Occipital lobe (tissue), 1 donor: ENCODE measurements at regions not wholly inside any gene's neighbourhood (a gene's known extent, or its start where the extent isn't known, plus 50 kb on each side); places are given as distances from the start of the nearest gene placed in this dataset.

ENCODE experiments used
- DNase-seq: peaks from one replicate; lab custom pipeline; 2025; lab: John Stamatoyannopoulos, UW

- DNase-seq: no peak
Measured at GRCh38 chr14:30297876-30298795, 260.8 kb upstream of the G2E3 start.

GRCh38 chr14:30299915-30300314 is 259.0 kb upstream of the G2E3 start:
- DNase-seq: no peak

- no peak for DNase-seq
Measured at GRCh38 chr14:30303350-30303749, 255.6 kb upstream of the G2E3 start.

GRCh38 chr14:30305346-30305745 is 253.6 kb upstream of the G2E3 start:
- no peak for DNase-seq

- DNase-seq: no peak
Measured at GRCh38 chr14:30309405-30309804, 249.6 kb upstream of the G2E3 start.

- no peak for DNase-seq
Measured at GRCh38 chr14:30312214-30312613, 246.7 kb upstream of the G2E3 start.

- DNase-seq: no peak
Measured at GRCh38 chr14:30317729-30318128, 241.2 kb upstream of the G2E3 start.

- DNase-seq: no peak
Measured at GRCh38 chr14:30322819-30323218, 236.1 kb upstream of the G2E3 start.

GRCh38 chr14:30330033-30330432 is 228.9 kb upstream of the G2E3 start:
- DNase-seq: no peak

GRCh38 chr14:30330445-30330844 is 228.5 kb upstream of the G2E3 start:
- DNase-seq: no peak

GRCh38 chr14:30331030-30331429 is 227.9 kb upstream of the G2E3 start:
- no peak for DNase-seq

DNA sequence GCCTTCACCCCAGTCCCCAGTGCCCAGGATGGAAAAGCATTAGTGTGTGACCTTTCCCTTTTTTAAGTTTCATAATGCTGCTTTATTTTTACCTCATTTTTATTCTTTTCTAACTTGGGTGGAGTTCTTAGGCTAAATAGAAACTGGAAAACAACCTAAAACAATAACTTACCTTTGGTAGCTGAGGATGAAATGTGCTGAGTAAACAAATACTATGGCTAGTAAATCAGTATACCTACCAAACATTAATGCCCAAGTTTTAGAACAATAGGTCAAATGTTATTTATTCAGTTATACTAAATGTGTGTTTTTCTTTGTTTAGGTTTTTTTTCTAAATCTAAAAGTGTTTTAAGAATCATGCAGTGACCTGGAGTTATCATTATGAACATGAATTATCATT is 226.6 kb upstream of the G2E3 start:
- DNase-seq: no peak

DNA sequence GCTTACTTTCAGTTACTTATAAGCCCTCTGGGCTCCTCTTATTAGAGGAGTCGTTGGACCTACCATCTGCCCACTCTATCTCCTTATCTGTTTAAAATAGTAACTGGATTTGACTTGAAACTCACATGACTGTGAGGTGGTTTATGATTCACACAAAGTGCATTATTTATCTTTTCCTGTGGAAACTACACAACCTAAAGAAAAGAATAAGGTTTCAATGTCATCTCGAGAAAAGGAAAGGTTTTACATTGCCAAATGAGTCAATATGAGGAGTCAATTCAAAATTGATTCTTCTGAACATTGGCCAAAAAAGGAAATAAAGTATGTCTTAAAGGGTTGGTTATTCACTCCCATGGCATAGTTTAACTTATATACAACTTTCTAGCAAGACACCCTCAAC is 225.0 kb upstream of the G2E3 start:
- no peak for DNase-seq

DNA sequence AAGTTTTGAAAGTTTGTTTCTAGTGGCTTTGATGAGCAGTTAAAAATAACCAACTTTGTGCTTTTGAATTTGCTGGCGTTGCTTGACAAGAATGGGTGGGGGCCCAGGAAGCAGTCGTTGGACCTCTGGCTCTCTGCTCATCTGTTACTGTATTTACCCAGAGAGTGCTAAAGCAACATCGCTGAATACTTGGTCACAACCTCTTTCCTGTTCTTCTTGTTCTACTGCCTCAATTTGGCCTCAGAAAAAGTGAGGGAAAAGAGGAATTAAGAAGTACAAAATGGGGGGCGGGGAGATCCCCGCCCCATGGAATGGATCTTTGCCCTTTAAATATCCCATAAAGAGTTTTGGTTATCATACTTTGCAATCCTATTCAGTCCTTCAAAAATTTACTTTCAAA is 221.5 kb upstream of the G2E3 start:
- no peak for DNase-seq

DNA sequence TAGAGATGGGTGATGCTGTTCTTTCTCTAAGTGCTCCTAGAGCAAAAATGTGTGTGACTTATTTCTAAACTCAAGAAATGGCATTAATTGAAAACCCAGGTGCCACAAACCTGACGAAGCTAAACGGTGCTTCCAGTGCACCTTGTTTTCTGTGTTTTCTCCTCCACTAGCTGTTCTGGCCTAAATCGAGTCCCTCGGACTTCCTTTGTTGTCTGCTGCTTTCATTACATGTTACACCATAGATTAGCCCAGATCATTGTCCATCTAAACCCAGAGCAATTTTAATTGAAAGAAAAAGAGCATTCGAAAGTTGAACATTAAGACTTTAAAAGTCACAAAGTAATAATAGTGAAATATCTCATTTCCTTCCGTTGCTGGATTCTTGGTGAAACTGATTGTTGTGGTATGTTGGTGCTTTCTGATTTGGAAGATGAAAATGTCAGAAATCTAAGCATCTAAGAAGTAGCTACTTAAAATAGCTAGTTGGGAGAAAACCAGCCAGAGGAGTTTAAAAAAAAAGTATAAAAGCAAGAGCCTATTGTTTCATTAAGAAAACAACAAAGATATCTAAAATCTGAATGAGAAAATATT is 219.6 kb upstream of the G2E3 start:
- no peak for DNase-seq

DNA sequence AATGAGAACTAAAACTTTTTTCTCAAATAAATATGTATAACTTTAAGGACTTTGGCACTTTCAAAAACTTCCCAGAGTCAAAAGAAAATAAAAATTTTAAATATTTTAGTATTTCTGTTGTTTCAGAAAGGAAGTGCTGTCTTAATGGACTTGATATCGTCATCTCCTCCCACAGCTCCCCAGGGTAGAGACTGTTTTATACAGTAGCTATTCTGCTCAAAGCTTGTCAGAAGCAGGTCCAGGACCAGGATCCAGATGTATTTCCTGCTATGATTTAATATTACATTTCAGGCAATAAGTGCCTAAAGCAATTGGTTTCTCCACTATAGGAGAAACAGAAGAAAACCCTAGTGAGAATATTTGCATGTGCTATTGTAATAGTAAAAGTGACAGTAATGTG is 218.5 kb upstream of the G2E3 start:
- DNase-seq: no peak

GRCh38 chr14:30345511-30345910 is 213.4 kb upstream of the G2E3 start:
- no peak for DNase-seq

DNA sequence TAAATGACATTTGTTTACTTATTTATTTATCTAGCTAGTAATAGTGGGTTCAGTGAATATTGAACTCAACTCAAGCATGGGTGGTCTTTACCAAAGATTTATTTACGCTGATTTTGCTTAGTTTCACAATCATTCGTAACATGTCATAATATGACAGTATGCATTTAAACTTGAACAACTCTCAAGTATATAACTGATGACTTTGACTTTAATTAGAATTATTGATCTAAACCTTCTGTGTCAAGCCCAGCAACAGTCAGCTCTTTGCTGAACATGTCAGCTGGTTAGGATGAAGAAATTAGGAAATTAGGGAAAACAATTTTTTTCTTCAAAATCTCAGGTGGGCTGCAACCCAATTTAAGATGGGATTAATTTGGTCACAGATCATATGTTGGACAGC is 210.5 kb upstream of the G2E3 start:
- DNase-seq: no peak

GRCh38 chr14:30349520-30349919 is 209.4 kb upstream of the G2E3 start:
- DNase-seq: no peak

DNA sequence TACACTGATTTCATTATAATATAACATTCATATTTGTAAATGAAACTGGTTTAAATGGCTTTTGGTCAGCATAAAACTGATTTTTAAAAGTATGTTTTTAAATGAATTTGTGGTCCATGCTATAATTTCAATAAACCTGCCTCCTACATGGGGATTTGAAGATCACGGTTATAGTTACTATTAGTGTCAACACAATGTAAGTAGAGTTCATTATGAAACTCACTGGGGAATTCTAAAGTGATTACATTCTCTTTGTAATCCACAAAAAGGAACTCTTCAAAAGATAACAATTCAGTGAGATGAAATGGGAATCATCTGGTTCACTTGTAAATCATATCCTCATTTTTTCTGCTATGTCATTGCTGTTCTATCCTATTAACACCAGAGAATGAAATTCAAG is 204.5 kb upstream of the G2E3 start:
- no peak for DNase-seq

GRCh38 chr14:30355431-30355913 is 203.5 kb upstream of the G2E3 start:
- no peak for DNase-seq

DNA sequence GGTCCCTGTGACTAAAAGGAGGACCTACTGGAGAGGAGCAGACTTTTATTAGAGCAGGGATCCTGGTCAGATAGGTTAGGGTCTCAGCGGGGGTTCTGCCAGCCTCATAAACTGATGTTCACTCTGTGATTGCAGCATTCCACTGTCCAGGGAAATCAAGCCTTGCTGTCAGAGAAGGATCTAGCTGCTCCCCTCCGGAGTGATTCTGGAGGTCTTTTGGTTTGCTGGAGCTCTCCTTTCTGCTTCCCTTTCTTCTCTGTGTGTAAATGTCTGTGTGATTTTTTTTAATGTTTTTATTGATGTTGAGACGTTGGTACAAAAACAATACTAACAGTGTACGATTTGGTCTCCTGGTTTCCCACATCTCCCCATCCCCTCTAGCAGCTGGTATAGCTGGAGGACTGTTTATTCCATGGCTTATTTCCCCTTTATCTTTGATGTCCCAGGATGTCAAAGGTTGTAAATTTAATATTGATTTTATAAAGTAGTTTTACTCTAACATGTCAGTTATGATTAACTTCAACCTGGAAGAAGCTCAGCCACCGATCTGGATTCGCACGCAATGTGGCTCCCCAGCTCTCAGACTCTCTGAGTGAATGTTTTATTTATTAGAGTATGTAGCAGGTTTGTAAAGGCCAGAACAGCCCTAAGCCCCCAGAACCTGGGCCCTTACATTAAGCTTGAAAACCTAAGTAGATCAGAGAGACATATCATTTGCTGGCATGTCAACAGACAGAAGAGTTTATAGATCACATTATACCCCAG is 202.3 kb upstream of the G2E3 start:
- DNase-seq: no peak
